Stimulated activated CD4-positive, alpha-beta T cell treated with anti-CD3 and anti-CD28 coated beads, Interleukin-1b, Interleukin-23, amount 100 ng/mL, for 1 hour (primary cell): ENCODE measurements at regions not wholly inside any gene's neighbourhood (a gene's known extent, or its start where the extent isn't known, plus 50 kb on each side); places are given as distances from the start of the nearest gene placed in this dataset.

Experiments used
- DNase-seq, 2 donors: peaks; one replicate each; pipeline ENCODE4 v3.0.0-alpha.2; 2020; ENCODE audit warnings: low read depth in 2 of 2

DNA sequence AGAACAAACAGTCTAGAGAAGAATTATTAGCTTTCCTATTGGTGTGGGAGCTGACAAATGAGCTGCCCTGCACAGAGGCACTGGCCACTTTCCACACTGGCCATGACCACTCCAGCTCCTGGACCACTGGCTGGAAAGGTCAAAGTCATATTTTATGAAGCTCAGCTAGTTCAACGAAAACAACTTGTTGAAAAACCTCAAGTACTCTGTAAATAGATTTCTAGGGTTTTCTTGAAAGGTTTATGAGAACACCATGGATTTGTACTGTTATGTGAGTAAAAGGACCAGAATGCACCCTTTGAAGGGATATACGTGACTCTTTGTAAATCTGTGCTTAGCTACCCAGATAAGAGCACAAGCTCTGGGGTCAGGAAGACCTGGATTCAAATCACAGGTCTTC lies 54.5 kb upstream of the FGGY start:
- DNase-seq = no peak

DNA sequence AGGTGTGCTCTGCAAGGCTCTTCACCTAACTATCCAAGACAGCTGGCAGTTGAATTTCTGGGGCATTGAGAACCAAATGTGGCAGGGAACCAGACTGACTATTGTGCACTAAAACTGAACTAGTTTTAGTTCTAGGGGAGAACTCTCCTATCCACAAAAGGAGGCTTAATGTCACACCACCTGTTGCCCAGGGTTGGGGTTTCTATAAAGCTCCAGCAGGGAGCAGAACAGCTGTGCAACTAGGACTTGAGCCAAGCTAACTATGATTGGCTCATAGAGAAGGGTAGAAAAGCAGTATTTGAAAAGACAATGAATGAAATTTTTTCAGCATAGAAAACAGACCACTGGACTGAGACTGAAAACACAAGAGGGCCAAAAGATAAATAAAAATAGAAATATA lies 53.3 kb upstream of the FGGY start:
- no peak for DNase-seq

DNA sequence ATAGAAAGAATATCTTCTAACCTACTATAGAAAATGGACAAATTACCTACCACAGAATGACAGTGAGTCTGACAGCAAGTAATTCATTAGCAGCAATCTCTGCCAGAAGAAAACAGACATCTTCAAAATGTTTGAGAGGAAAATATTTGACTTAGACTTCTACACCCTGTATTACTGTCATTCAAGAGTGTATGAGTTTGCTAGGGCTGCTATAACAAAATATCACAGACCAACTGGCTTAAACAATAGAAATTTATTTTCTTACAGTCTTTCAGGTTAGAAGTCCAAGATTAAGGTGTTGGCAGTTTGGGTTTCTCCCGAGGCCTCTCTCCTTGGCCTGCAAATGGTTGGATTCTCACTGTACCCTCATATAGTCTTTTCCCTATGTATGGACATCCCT lies 52.9 kb upstream of the FGGY start:
- DNase-seq = no peak

DNA sequence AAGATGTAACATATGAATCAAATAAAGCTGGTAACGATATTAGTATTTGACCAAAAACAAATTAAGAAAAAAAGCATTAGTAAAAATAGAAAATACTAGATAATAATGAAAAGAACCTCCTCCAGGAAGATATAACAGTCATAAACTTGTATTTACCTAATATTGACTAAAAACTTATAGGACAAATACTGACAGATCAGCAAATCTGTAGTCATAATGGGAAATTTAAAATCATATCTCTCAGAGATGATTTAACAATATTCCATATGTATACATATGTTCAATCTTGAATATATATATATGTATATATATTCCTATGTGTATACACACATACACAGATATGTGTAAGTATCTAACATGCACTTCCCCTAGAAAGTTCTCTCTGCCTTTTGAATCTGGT lies 52.0 kb upstream of the FGGY start:
- no peak for DNase-seq
